GM18505 (cell line): ENCODE measurements at regions not wholly inside any gene's neighbourhood (a gene's known extent, or its start where the extent isn't known, plus 50 kb on each side); places are given as distances from the start of the nearest gene placed in this dataset.
"Not testable (repeated sequence)": the region's sequence is repeated elsewhere in the genome, so short reads cannot be mapped to it uniquely, and the experiment has no call there.

Experiments used
- ATAC-seq: cut with Tn5 transposase; IDR thresholded peaks from one replicate; pipeline ENCODE4 v1.9.1; 2021; ENCODE audit not compliant: unreplicated experiment
- POLR2A ChIP-seq: IDR thresholded peaks from 4 replicates; pipeline ENCODE4 v1.6.1; 2011; ENCODE audit warnings: borderline replicate concordance; ENCODE audit not compliant: insufficient read depth, insufficient read length; ENCODE audit errors: extremely low read depth

DNA sequence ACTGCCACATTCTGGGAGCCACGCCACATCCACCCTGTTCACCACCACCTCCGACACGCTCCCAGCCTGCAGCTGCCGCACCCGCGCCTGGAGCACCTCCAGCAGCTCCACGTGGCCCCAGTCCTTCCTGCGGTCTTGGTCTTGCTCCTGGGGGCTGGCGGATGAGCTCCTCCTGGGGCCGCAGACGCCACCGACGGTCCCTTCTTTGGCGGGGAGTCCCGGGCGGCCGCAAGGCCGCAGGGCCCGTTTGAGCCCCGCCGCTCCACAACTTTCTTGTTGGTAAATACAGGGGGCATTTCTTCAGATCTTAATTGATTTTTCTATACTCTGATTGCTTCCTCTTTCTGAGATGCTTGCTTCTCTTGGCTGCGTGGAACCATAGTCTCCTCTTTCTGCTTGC lies 75.3 kb upstream of the MED13 start:
- TF ChIP-seq POLR2A, result no peak
- no peak for ATAC-seq

DNA sequence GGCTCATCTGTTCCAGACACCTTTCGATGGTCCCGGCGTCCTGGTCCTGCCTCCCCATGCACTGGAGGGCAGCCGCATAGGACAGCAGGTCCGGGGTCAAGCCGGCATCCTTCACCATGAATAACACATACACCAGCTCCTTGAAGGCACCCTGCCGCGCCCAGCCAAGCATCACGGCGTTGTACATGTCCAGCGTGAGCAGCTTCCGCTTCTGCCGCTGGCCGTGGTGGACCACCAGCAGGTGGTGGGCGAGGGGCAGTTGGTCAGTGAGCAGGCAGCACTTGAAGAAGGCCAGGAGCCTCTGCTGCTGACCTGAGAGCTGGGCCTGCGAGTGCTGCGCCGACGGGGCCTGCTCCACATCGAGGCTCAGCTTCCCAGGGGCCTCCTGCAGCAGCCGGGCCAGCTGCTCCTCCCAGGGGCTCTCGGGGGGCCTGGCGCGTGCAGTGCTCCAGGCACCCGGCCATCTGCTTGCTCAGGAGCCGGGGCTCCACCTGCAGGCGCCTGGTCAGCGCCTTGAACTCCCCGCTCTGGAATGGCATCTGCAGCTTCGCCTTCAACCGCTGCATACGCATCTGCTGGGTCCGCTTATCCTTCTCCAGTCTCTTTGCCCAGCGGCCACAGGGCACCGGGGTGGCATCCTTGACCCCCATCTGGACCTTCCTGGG lies 74.7 kb upstream of the MED13 start:
- ATAC-seq, result not testable (repeated sequence)

GRCh38 chr17:62139141-62139540 lies 74.1 kb upstream of the MED13 start:
- TF ChIP-seq POLR2A, result no peak
- no peak for ATAC-seq

DNA sequence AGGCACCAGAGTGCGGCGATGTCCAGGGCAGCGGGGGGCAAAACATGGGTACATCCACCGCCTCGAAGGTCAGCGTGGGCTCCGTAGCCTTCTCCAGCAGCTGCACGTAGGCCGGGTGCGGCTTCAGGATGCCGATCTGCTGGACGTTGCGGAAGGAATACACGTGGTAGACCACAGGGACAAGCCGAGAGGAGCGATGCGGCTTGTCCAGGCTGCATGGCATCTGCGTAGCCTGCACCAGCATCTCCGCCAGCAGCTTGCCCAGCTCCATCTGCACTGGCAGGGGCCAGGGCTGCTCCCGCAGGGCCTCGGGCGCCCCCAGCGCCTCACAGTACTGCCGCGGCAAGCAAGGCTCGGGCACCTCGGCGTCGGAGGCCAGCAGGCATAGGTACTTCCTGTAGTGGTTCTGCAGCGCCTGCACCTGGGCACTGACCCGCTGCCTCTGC lies 73.6 kb upstream of the MED13 start:
- not testable (repeated sequence) for ATAC-seq

GRCh38 chr17:62137734-62138624 lies 72.9 kb upstream of the MED13 start:
- ATAC-seq, result not testable (repeated sequence)

- ATAC-seq, result not testable (repeated sequence)
These were observed 72.1 kb upstream of the MED13 start for GRCh38 chr17:62137013-62137733.

DNA sequence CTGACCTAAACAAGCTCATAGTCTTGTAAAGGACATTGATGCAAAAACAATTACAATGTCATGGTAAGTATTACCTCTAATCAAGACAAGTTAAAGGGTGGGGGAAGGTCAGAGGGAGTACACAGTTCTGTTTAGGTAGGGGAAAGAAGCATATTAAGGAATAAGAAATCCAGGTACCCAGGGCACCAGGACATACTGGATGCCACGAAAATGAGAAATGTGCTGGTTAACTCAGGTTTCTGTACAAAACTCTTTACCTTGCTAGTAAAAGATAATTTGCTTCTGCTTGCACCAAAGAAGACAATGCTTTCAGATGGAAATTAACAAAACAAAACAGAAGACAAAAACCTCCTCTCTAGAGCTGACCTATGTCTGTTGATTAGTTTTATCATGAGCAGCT lies 70.7 kb upstream of the MED13 start:
- ATAC-seq, result no peak
- TF ChIP-seq POLR2A, result no peak

DNA sequence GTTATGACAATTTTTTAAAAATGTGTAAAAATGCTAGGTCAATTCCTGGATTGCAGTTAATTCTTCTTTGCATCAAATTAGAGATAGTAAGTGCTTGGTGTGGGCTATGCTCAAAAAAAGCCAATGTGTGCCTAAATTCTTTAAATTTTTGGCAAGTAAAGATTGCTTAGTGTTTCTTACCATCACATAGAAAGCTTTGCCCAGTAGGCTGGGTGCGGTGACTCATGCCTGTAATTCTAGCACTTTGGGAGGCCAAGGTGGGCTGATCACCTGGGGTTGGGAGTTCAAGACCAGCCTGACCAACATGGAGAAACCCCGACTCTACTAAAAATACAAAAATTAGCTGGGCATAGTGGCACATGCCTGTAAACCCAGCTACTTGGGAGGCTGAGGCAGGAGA lies 70.0 kb upstream of the MED13 start:
- ATAC-seq, result not testable (repeated sequence)

DNA sequence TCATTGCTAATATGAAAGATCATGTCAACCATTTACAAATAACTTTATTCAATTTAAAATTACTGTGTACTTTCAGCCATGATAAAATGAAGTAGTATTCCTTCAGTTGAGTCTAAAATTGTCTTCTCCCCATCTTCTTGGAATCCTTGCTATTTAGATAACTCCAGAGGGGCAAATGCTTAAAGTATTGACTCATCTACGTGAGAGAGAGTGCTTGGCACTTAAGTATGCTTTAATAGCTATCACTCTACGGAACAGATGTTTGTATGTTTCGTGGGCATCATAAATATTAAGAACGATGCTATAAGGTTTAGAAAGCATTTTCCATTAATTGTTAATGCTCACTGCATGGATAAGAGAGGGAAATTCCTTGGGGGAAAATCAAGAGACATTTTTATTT lies 69.3 kb upstream of the MED13 start:
- no peak for TF ChIP-seq POLR2A
- ATAC-seq, result no peak

- ATAC-seq, result not testable (repeated sequence)
These were observed 66.2 kb upstream of the MED13 start for GRCh38 chr17:62131271-62131670.

DNA sequence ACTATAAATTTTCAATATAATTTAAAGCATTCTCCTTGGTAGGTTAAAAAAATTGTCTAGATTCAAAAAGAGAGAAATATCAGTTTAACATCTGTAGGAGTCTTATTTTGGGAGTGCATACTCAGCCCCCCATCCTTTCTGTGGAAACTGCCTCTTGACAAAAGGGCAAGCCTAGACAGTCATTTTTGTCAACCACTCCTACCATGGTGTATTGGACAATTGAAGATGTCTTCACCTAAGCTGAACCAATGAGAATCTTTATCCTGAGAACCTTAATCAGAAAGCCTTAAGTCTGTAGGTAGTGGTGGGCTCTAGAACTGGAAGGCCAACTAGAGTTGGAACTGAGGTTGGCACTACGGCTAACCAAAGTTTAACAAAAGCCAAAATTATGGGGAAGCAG lies 65.7 kb upstream of the MED13 start:
- ATAC-seq, result no peak
- TF ChIP-seq POLR2A, result no peak

DNA sequence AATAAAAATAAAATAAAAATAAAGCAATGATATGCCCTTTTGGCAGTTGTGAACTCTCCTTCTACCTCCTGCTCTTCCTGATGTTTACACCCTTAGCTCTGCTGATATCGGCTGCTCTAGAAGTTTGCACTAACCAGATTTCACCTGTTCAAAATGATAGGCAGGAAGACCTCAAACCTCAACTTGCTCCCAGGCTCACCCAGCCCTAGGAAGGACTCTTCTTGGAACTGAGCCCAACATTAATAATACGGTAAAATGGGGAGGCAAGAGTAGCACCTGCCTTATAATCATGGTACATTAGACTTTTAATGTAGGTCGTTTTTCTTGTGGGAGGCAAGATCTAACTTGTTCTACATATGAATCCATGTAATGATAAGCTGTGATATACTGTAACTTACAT lies 61.2 kb upstream of the MED13 start:
- TF ChIP-seq POLR2A, result no peak
- no peak for ATAC-seq

- TF ChIP-seq POLR2A, result no peak
- ATAC-seq, result no peak
These were observed 60.2 kb upstream of the MED13 start for GRCh38 chr17:62125307-62125706.

DNA sequence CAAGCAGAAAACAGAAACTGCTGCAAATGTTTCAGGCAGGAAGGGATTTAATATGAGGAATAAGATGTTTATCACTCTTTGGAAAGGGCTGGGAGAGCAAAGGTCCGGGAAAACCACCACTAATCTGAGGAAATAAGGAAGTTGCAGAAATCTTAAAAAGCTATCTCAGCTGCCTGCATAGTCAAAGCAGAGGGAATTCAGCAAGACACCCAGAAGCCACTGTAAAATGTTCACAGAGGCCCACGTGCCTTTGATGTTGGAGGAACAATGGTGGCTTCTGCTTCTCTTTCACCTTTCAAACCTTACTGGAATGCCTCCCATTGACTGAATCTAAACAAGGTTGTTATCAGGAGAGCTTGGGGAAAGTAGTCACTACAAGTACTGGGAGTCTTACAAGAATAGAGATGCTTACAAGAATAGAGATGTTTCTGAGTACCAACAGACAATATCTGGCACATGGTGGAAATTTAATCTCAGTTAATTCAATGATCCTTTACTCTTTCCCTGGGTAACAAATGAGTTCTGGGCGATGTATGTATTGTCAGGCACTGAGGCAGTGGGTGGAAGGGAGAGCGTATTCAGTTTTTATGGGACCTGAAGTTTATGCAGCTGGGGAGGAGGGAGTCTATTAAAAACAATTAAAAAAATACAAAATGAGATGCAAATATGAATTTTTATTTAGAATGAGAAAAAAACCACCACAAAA lies 56.1 kb upstream of the MED13 start:
- ATAC-seq, result no peak
- TF ChIP-seq POLR2A, result no peak
